PC-9 (cell line): ENCODE measurements at regions not wholly inside any gene's neighbourhood (a gene's known extent, or its start where the extent isn't known, plus 50 kb on each side); places are given as distances from the start of the nearest gene placed in this dataset.

Source experiments
- BruUV-seq: library from RNA; stranded (reverse); fragments of 400-500 nt; replicated peaks from 2 replicates; lab custom pipeline; 2021; lab: Mats Ljungman, UMichigan
- CTCF ChIA-PET: fragments of 300-600 bp; sonication (Branson Sonifier 250); formaldehyde crosslinking; loops from one replicate; lab custom pipeline; 2022; ENCODE audit warnings: antibody characterized with exemption; lab: Charles Lee
- POLR2A ChIA-PET: fragments of 300-600 bp; sonication (Branson Sonifier 250); formaldehyde crosslinking; loops from one replicate; lab custom pipeline; 2022; ENCODE audit warnings: antibody characterized with exemption; ENCODE audit not compliant: unreplicated experiment; lab: Charles Lee
- DNase-seq, 2 experiments: peaks; one replicate each; pipeline versions ENCODE4 v3.0.0 to v3.0.0-alpha.2; 2015 to 2022; ENCODE audit warnings: mixed read lengths in 1 of 2
- H2AFZ ChIP-seq: fragments of 200-600 bp; sonication (generic); 2 replicates; pipeline ENCODE4 v1.8.1; 2017; ENCODE audit warnings: antibody characterized with exemption
- H3F3A ChIP-seq: fragments of 200-600 bp; sonication (generic); 2 replicates; pipeline ENCODE4 v1.8.1; 2017; ENCODE audit warnings: antibody characterized with exemption, mild to moderate bottlenecking, low read depth; ENCODE audit not compliant: insufficient read depth
- H3K27ac ChIP-seq: fragments of 200-600 bp; sonication (generic); 2 replicates; pipeline ENCODE4 v1.6.1; 2016; ENCODE audit warnings: mixed run types
- H3K27me3 ChIP-seq: fragments of 200-600 bp; sonication (generic); 2 replicates; pipeline ENCODE4 v1.6.1; 2016; ENCODE audit warnings: low read depth, mixed run types; ENCODE audit not compliant: insufficient read depth
- H3K36me3 ChIP-seq: fragments of 200-600 bp; sonication (generic); 2 replicates; pipeline ENCODE4 v1.6.1; 2016; ENCODE audit warnings: low read depth, mixed run types
- H3K4me1 ChIP-seq: fragments of 200-600 bp; sonication (generic); replicated peaks from 2 replicates; pipeline ENCODE4 v1.6.1; 2016; ENCODE audit warnings: mixed run types; ENCODE audit not compliant: insufficient read depth
- H3K4me2 ChIP-seq: fragments of 200-600 bp; sonication (generic); 2 replicates; pipeline ENCODE4 v1.6.1; 2017; ENCODE audit warnings: mixed run types
- H3K4me3 ChIP-seq: fragments of 200-600 bp; sonication (generic); 2 replicates; pipeline ENCODE4 v1.6.1; 2016; ENCODE audit warnings: mixed run types
- H3K79me2 ChIP-seq: fragments of 200-600 bp; sonication (generic); 2 replicates; pipeline ENCODE4 v1.6.1; 2017; ENCODE audit warnings: low read depth, mixed run types
- H3K9me2 ChIP-seq: fragments of 200-600 bp; sonication (generic); 2 replicates; pipeline ENCODE4 v1.8.1; 2017; ENCODE audit warnings: mild to moderate bottlenecking; ENCODE audit not compliant: insufficient read depth
- H3K9me3 ChIP-seq: fragments of 200-600 bp; sonication (generic); 2 replicates; pipeline ENCODE4 v1.8.1; 2016; ENCODE audit warnings: low read depth; ENCODE audit not compliant: insufficient read depth
- H4K20me1 ChIP-seq: fragments of 200-600 bp; sonication (generic); 2 replicates; pipeline ENCODE4 v1.8.1; 2017; ENCODE audit not compliant: insufficient read depth
- EZH2 ChIP-seq: fragments of 200-600 bp; sonication (generic); IDR thresholded peaks from 2 replicates; pipeline ENCODE4 v1.8.0; 2017; ENCODE audit warnings: antibody characterized with exemption, low read depth
- intact Hi-C: fragments of 100-400 bp; cut with micrococcal nuclease; formaldehyde crosslinking; loops from one replicate; pipeline ENCODE4 v1.10.0; 2022; ENCODE audit not compliant: unreplicated experiment
- TF ChIP-seq, protein P1 (sequence below): fragments of 200-600 bp; sonication (generic); conservative IDR thresholded peaks from 2 replicates; pipeline ENCODE4 v1.6.1; 2017; ENCODE audit warnings: mixed run types, antibody characterized with exemption, mild to moderate bottlenecking, moderate library complexity

GRCh38 chr5:6847870-6848269 lies 134.6 kb downstream of the TENT4A start:
- Histone ChIP-seq H3K36me3 (no peaks in the 10 kb centered on the region), H3K4me3 (no peak overlapping the region), H3K27me3 (peaks cover 86% of the 10 kb centered on the region), H3K27ac (no peak overlapping the region), H2AFZ (no peak overlapping the region), H3K9me3 (no peaks in the 10 kb centered on the region; the same call in 1 of the 2 replicates), H3K79me2 (no peaks in the 10 kb centered on the region), H3K9me2 (no peaks in the 10 kb centered on the region), H3F3A (no peaks in the 10 kb centered on the region), H3K4me2 (no peak overlapping the region), H3K4me1 (no peaks in the 10 kb centered on the region), H4K20me1 (no peaks in the 10 kb centered on the region)
- intact Hi-C loops = no loop called here
- POLR2A ChIA-PET = no interaction called here
- TF ChIP-seq, protein P1, sequence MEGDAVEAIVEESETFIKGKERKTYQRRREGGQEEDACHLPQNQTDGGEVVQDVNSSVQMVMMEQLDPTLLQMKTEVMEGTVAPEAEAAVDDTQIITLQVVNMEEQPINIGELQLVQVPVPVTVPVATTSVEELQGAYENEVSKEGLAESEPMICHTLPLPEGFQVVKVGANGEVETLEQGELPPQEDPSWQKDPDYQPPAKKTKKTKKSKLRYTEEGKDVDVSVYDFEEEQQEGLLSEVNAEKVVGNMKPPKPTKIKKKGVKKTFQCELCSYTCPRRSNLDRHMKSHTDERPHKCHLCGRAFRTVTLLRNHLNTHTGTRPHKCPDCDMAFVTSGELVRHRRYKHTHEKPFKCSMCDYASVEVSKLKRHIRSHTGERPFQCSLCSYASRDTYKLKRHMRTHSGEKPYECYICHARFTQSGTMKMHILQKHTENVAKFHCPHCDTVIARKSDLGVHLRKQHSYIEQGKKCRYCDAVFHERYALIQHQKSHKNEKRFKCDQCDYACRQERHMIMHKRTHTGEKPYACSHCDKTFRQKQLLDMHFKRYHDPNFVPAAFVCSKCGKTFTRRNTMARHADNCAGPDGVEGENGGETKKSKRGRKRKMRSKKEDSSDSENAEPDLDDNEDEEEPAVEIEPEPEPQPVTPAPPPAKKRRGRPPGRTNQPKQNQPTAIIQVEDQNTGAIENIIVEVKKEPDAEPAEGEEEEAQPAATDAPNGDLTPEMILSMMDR = no peak
- no peak for TF ChIP-seq EZH2
- CTCF ChIA-PET = no interaction called here
- no TSS peak for BruUV-seq
- DNase-seq = no peak

GRCh38 chr5:6849316-6850105 lies 136.3 kb downstream of the TENT4A start:
- no peak overlapping the region for H3K27ac ChIP-seq
- no peaks in the 10 kb centered on the region for H3F3A ChIP-seq
- H3K36me3 ChIP-seq = no peaks in the 10 kb centered on the region
- no TSS peak for BruUV-seq
- H3K4me3 ChIP-seq = no peak overlapping the region
- H4K20me1 ChIP-seq = no peaks in the 10 kb centered on the region
- H3K4me1 ChIP-seq = no peaks in the 10 kb centered on the region
- no peaks in the 10 kb centered on the region for H3K79me2 ChIP-seq
- POLR2A ChIA-PET = no interaction called here
- H3K9me2 ChIP-seq = no peaks in the 10 kb centered on the region
- H3K27me3 ChIP-seq = peaks cover 85% of the 10 kb centered on the region
- intact Hi-C loops = no loop called here
- CTCF ChIA-PET = no interaction called here
- H2AFZ ChIP-seq = no peak overlapping the region
- TF ChIP-seq, protein P1 = no peak
- no peak for TF ChIP-seq EZH2
- H3K9me3 ChIP-seq = no peaks in the 10 kb centered on the region; the same call in 1 of the 2 replicates
- no peak overlapping the region for H3K4me2 ChIP-seq
- DNase-seq = no peak

DNA sequence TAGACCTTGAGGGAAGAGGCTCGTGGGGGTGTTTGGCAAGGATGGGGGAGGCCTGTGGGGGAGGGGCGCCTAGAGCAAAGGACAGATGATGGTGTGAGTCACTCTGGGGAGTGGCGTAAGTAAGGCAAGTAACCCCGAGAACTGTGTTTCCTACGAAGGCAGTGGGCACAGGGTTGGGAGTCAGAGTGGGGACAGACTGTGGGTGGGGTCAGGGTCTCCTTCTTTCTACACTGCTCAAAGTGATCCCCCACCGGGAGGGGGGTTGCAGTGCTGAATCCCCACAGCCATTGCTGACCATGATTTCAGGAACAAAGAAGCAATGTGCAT lies 136.8 kb downstream of the TENT4A start:
- TF ChIP-seq, protein P1 = no peak
- no peak for TF ChIP-seq EZH2
- Histone ChIP-seq H3K4me1 (no peaks in the 10 kb centered on the region), H3K27ac (no peak overlapping the region), H3K36me3 (no peaks in the 10 kb centered on the region), H3F3A (no peaks in the 10 kb centered on the region), H3K9me2 (no peaks in the 10 kb centered on the region), H3K9me3 (no peaks in the 10 kb centered on the region; the same call in 1 of the 2 replicates), H3K4me2 (no peak overlapping the region), H3K79me2 (no peaks in the 10 kb centered on the region), H3K27me3 (peaks cover 85% of the 10 kb centered on the region), H4K20me1 (no peaks in the 10 kb centered on the region), H2AFZ (no peak overlapping the region), H3K4me3 (no peak overlapping the region)
- no peak for DNase-seq
- no TSS peak for BruUV-seq
- CTCF ChIA-PET = no interaction called here
- POLR2A ChIA-PET = no interaction called here
- intact Hi-C loops = no loop called here
